Heart left ventricle (tissue), 16 donors: ENCODE measurements at regions not wholly inside any gene's neighbourhood (a gene's known extent, or its start where the extent isn't known, plus 50 kb on each side); places are given as distances from the start of the nearest gene placed in this dataset.

Experiments
- ATAC-seq, 4 donors: fragments of 200-7000 bp; cut with Tn5 transposase; one replicate each; pipeline ENCODE4 v1.9.1; 2020 to 2022; ENCODE audit warnings: moderate library complexity in 4 of 4, mild to moderate bottlenecking in 3 of 4, moderate number of reproducible peaks in 1 of 4
- DNase-seq, 5 donors: peaks; one replicate each; pipeline ENCODE4 v3.0.0-alpha.2; 2020
- H3K27ac ChIP-seq, 12 donors: fragments of 200-600 bp; sonication (generic) in 4 of 12; one replicate each; pipeline versions ENCODE4 v1.5.0 to v1.8.0; 2016 to 2022; ENCODE audit warnings: mild to moderate bottlenecking in 2 of 12
- H3K27me3 ChIP-seq, 9 donors: fragments of 200-600 bp; sonication (generic) in 2 of 9; one replicate each; pipeline versions ENCODE4 v1.5.1 to v1.8.0; 2016 to 2022; ENCODE audit warnings: mild to moderate bottlenecking in 3 of 9
- H3K36me3 ChIP-seq, 9 donors: fragments of 200-600 bp; sonication (generic) in 2 of 9; one replicate each; pipeline versions ENCODE4 v1.5.0 to v1.8.0; 2018 to 2022; ENCODE audit warnings: mild to moderate bottlenecking in 2 of 9
- H3K4me1 ChIP-seq, 12 donors: fragments of 200-600 bp; sonication (generic) in 4 of 12; one replicate each; pipeline versions ENCODE4 v1.5.0 to v1.8.0; 2016 to 2022; ENCODE audit warnings: mild to moderate bottlenecking in 3 of 12
- H3K4me3 ChIP-seq, 12 donors: fragments of 200-600 bp; sonication (generic) in 4 of 12; one replicate each; pipeline versions ENCODE4 v1.5.0 to v1.8.0; 2017 to 2022; ENCODE audit warnings: mild to moderate bottlenecking in 9 of 12, moderate library complexity in 4 of 12
- H3K9me3 ChIP-seq, 12 donors: fragments of 200-600 bp; sonication (generic) in 4 of 12; one replicate each; pipeline versions ENCODE4 v1.5.0 to v1.8.0; 2016 to 2022; ENCODE audit warnings: mild to moderate bottlenecking in 1 of 12
- CTCF ChIP-seq, 12 donors: fragments of 200-600 bp; sonication (generic) in 4 of 12; IDR thresholded peaks; one replicate each; pipeline versions ENCODE4 v1.5.0 to v1.8.0; 2018 to 2022; ENCODE audit warnings: antibody characterized with exemption in 12 of 12, mild to moderate bottlenecking in 5 of 12
- POLR2A ChIP-seq, 2 donors: fragments of 450-650 bp; IDR thresholded peaks; one replicate each; pipeline ENCODE4 v1.6.1; 2017; ENCODE audit warnings: antibody characterized with exemption in 2 of 2, mild to moderate bottlenecking in 2 of 2, moderate library complexity in 2 of 2
- WGBS, 4 donors: extraction: QIAGEN DNeasy Blood & Tissue Kit in 2 of 4; methylation state at CpG; one replicate each; pipeline versions ENCODE4 v1.1.5 to v1.1.7; 2013 to 2018; 5-methylcytosine and 5-hydroxymethylcytosine counted together
- intact Hi-C, 10 donors: fragments of 100-400 bp; cut with DNase I; formaldehyde crosslinking; loops; one replicate each; pipeline versions ENCODE4 v1.11.1 to v1.14.2; 2022
- donor health status: ischemic (EF 13 %, LVEDD 7.1; RV severe dilation, severe dysfunction).
- donor health status: healthy with polysubstance abuse.
- donor health status: DM: no; HTN: yes; CAD: no.
- donor health status: DM: no; HTN: no; CAD: no.
- donor health status: ischemic (EF 25% LVEDD 6.9; RV normal size, moderate dysfunction).
- donor health status: ischemic (EF 25% LVEDD 5.7; RV mildly dilated, moderate dysfunction).
- donor health status: healthy.
- donor health status: DM: yes; HTN: yes; CAD: no.
- donor health status: ischemic (EF 35%, LVEDD 5.7; RV mildly dilated, moderate dysfunction).
- donor health status: nonischemic (EF 11% LVEDD 7.7; RV severe dilation, severe dysfunction).
- donor health status: DM: yes; HTN: yes; CAD: no.
- donor health status: PGD.
- donor health status: ischemic (EF 29% LVEDD 5.4; RV normal size, mild dysfunction).
- donor health status: nonischemic (EF 23%, LVEDD 6.1; RV moderate dilation, normal function).

- Histone ChIP-seq H3K9me3 (no peaks in the 10 kb centered on the region), H3K36me3 (no peaks in the 10 kb centered on the region), H3K27ac (no peak overlapping the region), H3K4me1 (peaks cover 0 to 39% (median 13%) of the 10 kb centered on the region in 12 donors), H3K27me3 (peaks cover 0 to 20% (median 0%) of the 10 kb centered on the region in 9 donors), H3K4me3 (no peak overlapping the region)
- WGBS, 4 donors: 97 to 99% (median 97%) methylated on average over 8 of the region's 8 CpGs
- intact Hi-C loops: loop anchor here in 2 of 10 donors (5.0 kb wide), 3 partner anchors 37 to 67 kb away; no protein-coding TSS in a partner anchor
- no peak for DNase-seq
- TF ChIP-seq POLR2A (IDR thresholded peaks at IDR 0.05) (no peak), CTCF (IDR thresholded peaks at IDR 0.05) (no peak)
- ATAC-seq: no peak
Observed at GRCh38 chr1:9184749-9185148, 49.8 kb upstream of the H6PD start.
